ENCODE measurements at regions not wholly inside any gene's neighbourhood (a gene's known extent, or its start where the extent isn't known, plus 50 kb on each side); places are given as distances from the start of the nearest gene placed in this dataset.

- DNase-seq (ENCODE audit: low spot score): no peak
These were observed 658.1 kb upstream of the MGMT start for GRCh38 chr10:128808921-128809440.

- DNase-seq (ENCODE audit: low spot score): no peak
These were observed 655.5 kb upstream of the MGMT start for GRCh38 chr10:128811511-128811910.

GRCh38 chr10:128812000-128812399 is 655.0 kb upstream of the MGMT start:
- no peak for DNase-seq (ENCODE audit: low spot score)

- DNase-seq (ENCODE audit: low spot score): no peak
These were observed 653.5 kb upstream of the MGMT start for GRCh38 chr10:128813574-128813973.

- DNase-seq (ENCODE audit: low spot score): no peak
These were observed 653.0 kb upstream of the MGMT start for GRCh38 chr10:128814024-128814423.

- DNase-seq (ENCODE audit: low spot score): no peak
These were observed 652.3 kb upstream of the MGMT start for GRCh38 chr10:128814782-128815181.

- DNase-seq (ENCODE audit: low spot score): no peak
These were observed 650.3 kb upstream of the MGMT start for GRCh38 chr10:128816726-128817125.

GRCh38 chr10:128817636-128818035 is 649.4 kb upstream of the MGMT start:
- DNase-seq (ENCODE audit: low spot score): no peak

GRCh38 chr10:128820663-128821062 is 646.4 kb upstream of the MGMT start:
- DNase-seq (ENCODE audit: low spot score): no peak

GRCh38 chr10:128823201-128823600 is 643.8 kb upstream of the MGMT start:
- DNase-seq (ENCODE audit: low spot score): no peak

- DNase-seq (ENCODE audit: low spot score): no peak
These were observed 641.4 kb upstream of the MGMT start for GRCh38 chr10:128825626-128826025.

GRCh38 chr10:128833671-128834070 is 633.4 kb upstream of the MGMT start:
- DNase-seq (ENCODE audit: low spot score): no peak

- no peak for DNase-seq (ENCODE audit: low spot score)
These were observed 631.7 kb upstream of the MGMT start for GRCh38 chr10:128835361-128835760.

- DNase-seq (ENCODE audit: low spot score): no peak
These were observed 629.6 kb upstream of the MGMT start for GRCh38 chr10:128837478-128837877.

- DNase-seq (ENCODE audit: low spot score): no peak
These were observed 627.9 kb upstream of the MGMT start for GRCh38 chr10:128839134-128839533.

GRCh38 chr10:128839701-128840100 is 627.3 kb upstream of the MGMT start:
- DNase-seq (ENCODE audit: low spot score): no peak

- DNase-seq (ENCODE audit: low spot score): peak; percentile 11
These were observed 623.1 kb upstream of the MGMT start for GRCh38 chr10:128843972-128844371.

GRCh38 chr10:128846927-128847326 is 620.1 kb upstream of the MGMT start:
- DNase-seq (ENCODE audit: low spot score): no peak

- DNase-seq (ENCODE audit: low spot score): no peak
These were observed 618.2 kb upstream of the MGMT start for GRCh38 chr10:128848810-128849209.

- DNase-seq (ENCODE audit: low spot score): no peak
These were observed 616.4 kb upstream of the MGMT start for GRCh38 chr10:128850647-128851046.

- no peak for DNase-seq (ENCODE audit: low spot score)
These were observed 615.8 kb upstream of the MGMT start for GRCh38 chr10:128851281-128851680.

- DNase-seq (ENCODE audit: low spot score): no peak
These were observed 615.3 kb upstream of the MGMT start for GRCh38 chr10:128851726-128852125.

- no peak for DNase-seq (ENCODE audit: low spot score)
These were observed 614.6 kb upstream of the MGMT start for GRCh38 chr10:128852449-128852848.

- no peak for DNase-seq (ENCODE audit: low spot score)
These were observed 614.1 kb upstream of the MGMT start for GRCh38 chr10:128852902-128853301.

- DNase-seq (ENCODE audit: low spot score): no peak
These were observed 613.5 kb upstream of the MGMT start for GRCh38 chr10:128853537-128853936.
